Frontal cortex (tissue), 4 donors: ENCODE measurements at regions not wholly inside any gene's neighbourhood (a gene's known extent, or its start where the extent isn't known, plus 50 kb on each side); places are given as distances from the start of the nearest gene placed in this dataset. TPM values are rescaled to one million over a fixed set of nuclear protein-coding genes. Genes with fewer than 3 reads are reported as not detected.

ENCODE experiments used
- DNase-seq, 2 donors: peaks; one replicate each; pipeline ENCODE4 v3.0.0; 2012; ENCODE audit warnings: low spot score in 2 of 2
- FAIRE-seq: peaks from 2 replicates; lab custom pipeline; 2012; peaks lifted over from hg19 to GRCh38; lab: Jason Lieb, UNC
- small RNA-seq: library from RNA; depleted of rRNA; stranded (forward); fragments of <200 nt; gene quantifications from one replicate; pipeline ENCODE3, GENCODE V24; 2014
- donor health status: control.
- donor health status: control.
- donor health status: control.

DNA sequence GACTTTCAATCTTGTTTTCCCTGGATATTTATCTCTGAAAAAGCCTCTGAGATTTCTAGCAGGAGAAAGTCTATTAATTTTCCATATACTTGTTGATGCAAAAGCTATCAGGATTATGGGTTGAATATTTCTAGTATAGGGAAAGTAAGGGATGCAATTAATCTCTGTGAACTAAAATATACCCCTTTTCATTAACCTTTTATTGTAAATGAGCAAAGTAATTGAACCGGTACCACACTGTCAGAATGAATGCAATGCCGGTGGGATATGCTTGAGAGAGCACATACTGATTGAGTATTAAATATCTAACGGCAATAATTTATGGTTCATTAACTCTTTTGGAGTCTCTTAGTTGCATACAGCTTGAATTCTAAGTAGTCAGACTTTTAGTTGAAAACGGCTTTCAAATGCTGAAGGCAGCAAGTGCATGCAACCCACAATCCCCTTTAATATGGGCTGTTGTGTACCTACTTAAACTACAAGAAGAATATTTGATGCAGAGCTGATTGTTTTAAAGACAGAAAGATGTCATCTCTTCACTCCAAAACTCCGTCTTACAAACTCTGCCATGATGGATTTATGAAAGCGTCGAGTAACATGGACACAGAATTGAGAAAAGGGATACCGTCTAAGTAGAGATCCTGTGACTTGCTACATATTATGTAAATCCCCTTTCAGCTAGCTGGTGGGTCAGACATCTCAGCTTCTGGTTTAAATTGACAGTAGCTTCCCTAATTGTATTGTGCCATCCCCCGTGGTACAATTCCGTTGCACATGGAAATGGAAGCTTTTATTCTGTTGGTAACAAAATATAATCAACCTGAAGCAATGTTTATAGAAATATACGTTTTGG is 141.3 kb upstream of the CDH8 start:
- no peak for FAIRE-seq

GRCh38 chr16:62170642-62171041 is 134.4 kb upstream of the CDH8 start:
- FAIRE-seq (no peak), DNase-seq (no peak)

More for the DNA sequence above, 141.3 kb upstream of the CDH8 start:
- no peak for DNase-seq

GRCh38 chr16:62167551-62167950 is 131.3 kb upstream of the CDH8 start:
- no peak for FAIRE-seq
- DNase-seq: no peak

GRCh38 chr16:62157544-62157943 is 121.3 kb upstream of the CDH8 start:
- DNase-seq: no peak
- no peak for FAIRE-seq

DNA sequence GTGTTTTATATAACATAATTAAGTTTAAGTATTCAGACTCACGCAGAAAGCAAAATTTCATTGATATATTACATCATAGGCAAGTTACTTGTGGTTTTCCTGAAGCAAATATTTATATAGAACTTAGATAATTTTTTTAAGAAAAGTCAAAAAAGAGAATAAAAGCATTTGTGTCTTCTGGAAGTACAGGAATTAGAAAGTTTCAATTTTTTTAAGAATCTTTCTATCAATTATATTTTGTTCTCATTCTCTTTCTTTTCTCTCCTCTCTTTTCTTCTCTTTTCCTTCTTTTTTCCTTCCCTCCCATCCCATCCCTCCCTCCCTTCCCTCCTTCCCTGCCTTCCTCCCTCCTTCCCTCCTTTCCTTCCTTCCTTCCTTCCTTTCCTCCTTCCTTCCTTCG is 120.7 kb upstream of the CDH8 start:
- no peak for DNase-seq
- FAIRE-seq: no peak

- DNase-seq: no peak
- FAIRE-seq: no peak
Observed at GRCh38 chr16:62149631-62150030, 113.4 kb upstream of the CDH8 start.

- no peak for DNase-seq
- FAIRE-seq: no peak
Observed at GRCh38 chr16:62137996-62138395, 101.8 kb upstream of the CDH8 start.

DNA sequence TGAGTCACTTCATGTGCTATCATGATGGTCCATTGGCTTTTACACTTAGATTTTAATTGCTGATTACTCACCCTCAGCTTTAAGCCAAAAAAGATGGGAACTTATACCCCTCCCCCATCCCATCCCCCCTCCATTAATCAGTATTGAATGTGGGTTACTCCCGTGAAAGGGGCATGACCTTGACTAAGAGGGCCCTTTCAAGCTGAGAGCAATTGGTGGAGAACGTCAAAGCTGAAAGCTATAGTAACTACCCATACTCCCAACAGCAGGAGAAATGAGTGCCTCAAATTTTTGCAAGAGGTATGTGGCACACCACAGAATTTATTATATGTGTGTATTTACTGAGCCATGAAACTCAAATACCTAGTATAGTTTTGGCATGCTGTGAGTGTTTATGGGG is 99.7 kb upstream of the CDH8 start:
- FAIRE-seq (no peak), DNase-seq (no peak)

DNA sequence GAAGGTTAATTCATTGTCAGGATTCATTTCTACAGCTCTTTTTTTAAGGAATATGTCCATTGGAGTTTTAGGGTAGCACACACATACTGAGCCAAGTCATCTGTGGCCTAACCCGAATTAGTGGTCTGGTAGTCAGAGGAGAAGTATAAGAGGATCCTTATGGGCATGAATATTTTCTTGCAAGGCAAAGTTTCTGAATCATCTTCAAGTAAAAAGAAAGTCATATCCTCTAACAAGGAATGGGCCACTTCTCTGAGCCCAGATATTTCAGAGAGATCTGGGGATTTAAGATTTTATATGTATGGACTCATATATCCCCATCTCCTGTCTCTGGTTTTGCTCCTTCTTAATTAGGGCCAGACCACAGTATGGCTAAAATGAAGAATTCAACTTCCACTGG is 99.2 kb upstream of the CDH8 start:
- DNase-seq: no peak
- FAIRE-seq: no peak

DNA sequence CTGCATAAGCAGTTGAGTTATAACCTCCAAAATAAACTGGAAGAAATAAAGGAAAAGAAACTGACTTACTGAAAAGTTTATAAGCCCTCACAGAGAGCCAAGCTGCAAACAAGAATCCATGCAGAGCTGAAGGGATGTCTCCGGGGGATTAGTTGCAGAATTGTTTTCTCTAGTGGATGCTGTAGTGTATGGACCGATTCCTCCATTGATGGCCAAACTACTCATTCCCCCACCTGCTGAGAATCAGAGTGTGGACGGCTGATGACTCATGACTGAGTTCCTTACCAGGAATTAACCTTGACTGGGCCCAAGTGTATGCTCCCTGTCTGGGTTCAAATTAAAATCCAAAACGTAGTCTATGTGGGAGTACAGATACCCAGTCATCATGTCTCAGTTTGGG is 93.9 kb upstream of the CDH8 start:
- DNase-seq: no peak
- FAIRE-seq: no peak

DNA sequence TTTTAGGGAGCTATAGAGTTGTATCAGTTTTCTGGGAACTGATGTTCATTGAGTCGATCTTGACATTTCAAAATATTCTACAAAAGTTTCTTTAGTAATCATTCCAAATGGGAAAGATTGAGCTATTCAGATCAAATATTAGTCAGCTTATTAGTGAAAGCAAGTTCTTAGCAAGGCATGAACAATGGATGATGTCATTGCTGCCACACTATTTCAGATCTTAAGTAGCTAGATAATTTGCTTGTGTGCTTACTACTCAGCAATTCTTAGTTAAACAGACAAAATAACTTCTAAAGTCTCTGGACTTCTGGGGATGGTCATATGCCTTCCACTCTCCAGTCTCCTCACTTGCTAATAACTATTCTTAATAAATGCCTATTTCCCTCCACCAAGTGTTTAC is 69.0 kb upstream of the CDH8 start:
- FAIRE-seq (no peak), DNase-seq (no peak)

- no peak for FAIRE-seq
- no peak for DNase-seq
Observed at GRCh38 chr16:62102588-62102987, 66.3 kb upstream of the CDH8 start.

DNA sequence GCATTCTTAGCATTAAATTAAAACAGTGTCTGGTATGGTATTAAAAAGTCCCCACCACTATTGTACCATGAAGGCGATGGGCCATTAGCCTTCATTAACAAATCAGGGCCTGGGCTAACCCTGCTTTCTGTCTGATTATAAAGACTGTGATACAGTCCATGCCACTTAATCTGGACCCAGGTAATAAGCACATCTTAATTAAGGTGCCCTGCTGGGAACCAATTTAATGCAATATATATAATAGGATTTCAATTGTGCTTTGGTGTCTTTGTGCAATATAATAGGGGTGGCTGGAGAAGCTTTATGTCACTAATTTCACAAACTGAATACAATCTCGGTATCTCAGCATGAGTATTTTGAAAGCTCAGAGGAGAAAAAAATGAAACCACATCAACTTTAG is 64.4 kb upstream of the CDH8 start:
- DNase-seq (no peak), FAIRE-seq (no peak)

GRCh38 chr16:62089715-62090114 is 53.5 kb upstream of the CDH8 start:
- FAIRE-seq (no peak), DNase-seq (no peak)

GRCh38 chr16:62088731-62089410 is 52.6 kb upstream of the CDH8 start:
- FAIRE-seq (no peak), DNase-seq (no peak)

Small RNAs in the stretch of these regions (small RNA-seq; reads per million reads assigned to genes)
- gene AC009101.1 (not detected), gene AC009161.2 (not detected), gene AC018846.1 (not detected), gene AC138305.3 (not detected), gene RNU6-21P (not detected)
